GM12878 (cell line): ENCODE measurements at regions not wholly inside any gene's neighbourhood (a gene's known extent, or its start where the extent isn't known, plus 50 kb on each side); places are given as distances from the start of the nearest gene placed in this dataset.

ENCODE experiments used
- ATAC-seq: fragments of 200-7000 bp; cut with Tn5 transposase; 3 replicates; pipeline ENCODE4 v1.9.1; 2020; ENCODE audit warnings: mild to moderate bottlenecking, moderate library complexity
- BruUV-seq: library from RNA; stranded (reverse); fragments of 400-500 nt; replicated peaks from 2 replicates; lab custom pipeline; 2021; lab: Mats Ljungman, UMichigan
- CTCF ChIA-PET: fragments of 300-600 bp; sonication (Branson Sonifier 250); formaldehyde crosslinking; extraction: SDS; loops from one replicate; lab custom pipeline; 2021; ENCODE audit warnings: inconsistent platforms; lab: Yijun Ruan, JAX
- POLR2A ChIA-PET: fragments of 350-600 bp; formaldehyde crosslinking; extraction: SDS; loops from one replicate; lab custom pipeline; 2021; ENCODE audit warnings: inconsistent platforms; lab: Charles Lee
- RAD21 ChIA-PET: fragments of 300-600 bp; sonication (Branson Sonifier 250); formaldehyde crosslinking; loops from one replicate; lab custom pipeline; 2023; ENCODE audit warnings: antibody characterized with exemption; ENCODE audit not compliant: unreplicated experiment; lab: Charles Lee
- SMC1A ChIA-PET: fragments of 300-600 bp; sonication (Branson Sonifier 250); formaldehyde crosslinking; loops from one replicate; lab custom pipeline; 2023; ENCODE audit not compliant: unreplicated experiment, uncharacterized antibody; lab: Charles Lee
- DNase-seq: peaks from one replicate; pipeline ENCODE4 v3.0.0-alpha.2; 2011; ENCODE audit warnings: low read depth, low spot score
- FAIRE-seq: peaks from 3 replicates; lab custom pipeline; 2011; peaks lifted over from hg19 to GRCh38; lab: Jason Lieb, UNC
- H2AFZ ChIP-seq: 2 replicates; pipeline ENCODE4 v1.6.0; 2011; ENCODE audit warnings: low read depth, low read length, control low read depth; ENCODE audit not compliant: control insufficient read depth
- H3K27ac ChIP-seq: 2 replicates; pipeline ENCODE4 v1.5.1; 2011; ENCODE audit warnings: control low read depth; ENCODE audit not compliant: control insufficient read depth, insufficient read depth
- H3K27me3 ChIP-seq, 2 experiments: replicated peaks in 1 of 2; 2 replicates each; pipeline versions ENCODE4 v1.6.0 to v1.6.1; 2011; ENCODE audit warnings: low read length in 1 of 2; ENCODE audit not compliant: control insufficient read depth in 2 of 2, insufficient read depth in 2 of 2
- H3K36me3 ChIP-seq, 2 experiments: 2 replicates each; pipeline ENCODE4 v1.5.1; 2011; ENCODE audit warnings: low read length in 1 of 2; ENCODE audit not compliant: control insufficient read depth in 2 of 2, insufficient read depth in 2 of 2
- H3K4me1 ChIP-seq: 2 replicates; pipeline ENCODE4 v1.6.1; 2011; ENCODE audit warnings: mild to moderate bottlenecking, low read length, moderate library complexity, mixed read lengths; ENCODE audit not compliant: control insufficient read depth, insufficient read depth
- H3K4me2 ChIP-seq: 2 replicates; pipeline ENCODE4 v1.6.0; 2011; ENCODE audit warnings: control low read depth; ENCODE audit not compliant: control insufficient read depth, insufficient read depth
- H3K4me3 ChIP-seq: fragments of 200-600 bp; sonication (generic); 2 replicates; pipeline ENCODE4 v1.5.1; 2016
- H3K79me2 ChIP-seq: 2 replicates; pipeline ENCODE4 v1.6.0; 2011; ENCODE audit warnings: low read length; ENCODE audit not compliant: control insufficient read depth, insufficient read depth
- H3K9ac ChIP-seq: 2 replicates; pipeline ENCODE4 v1.8.0; 2011; ENCODE audit warnings: low read length, control low read depth, mixed read lengths; ENCODE audit not compliant: control insufficient read depth, insufficient read depth
- H3K9me3 ChIP-seq: replicated peaks from 3 replicates; pipeline ENCODE4 v1.5.1; 2011; ENCODE audit warnings: mild to moderate bottlenecking, low read length; ENCODE audit not compliant: control insufficient read depth, insufficient read depth
- H4K20me1 ChIP-seq: 2 replicates; pipeline ENCODE4 v1.6.0; 2011; ENCODE audit not compliant: control insufficient read depth, insufficient read depth
- ASH2L ChIP-seq: fragments of 300-600, 200-600 bp; sonication (generic); IDR thresholded peaks from 2 replicates; pipeline ENCODE4 v1.6.1; 2017; ENCODE audit warnings: low read depth, mild to moderate bottlenecking, borderline replicate concordance
- CREM ChIP-seq: IDR thresholded peaks from 2 replicates; pipeline ENCODE4 v1.6.1; 2014; ENCODE audit warnings: antibody characterized with exemption, low read depth
- JUNB ChIP-seq: IDR thresholded peaks from 2 replicates; pipeline ENCODE4 v1.6.1; 2016; ENCODE audit warnings: antibody characterized with exemption, mild to moderate bottlenecking
- MYB ChIP-seq: fragments of 150-350 bp; IDR thresholded peaks from 2 replicates; pipeline ENCODE4 v1.6.1; 2014; ENCODE audit warnings: mild to moderate bottlenecking, low read depth, low read length, borderline replicate concordance
- NFIC ChIP-seq: IDR thresholded peaks from 2 replicates; pipeline ENCODE4 v1.6.1; 2012; ENCODE audit warnings: low read depth, mild to moderate bottlenecking, inconsistent platforms, low read length, moderate library complexity
- RAD51 ChIP-seq: fragments of 450-650 bp; IDR thresholded peaks from 2 replicates; pipeline ENCODE4 v1.6.1; 2016; ENCODE audit warnings: moderate library complexity, mild to moderate bottlenecking, inconsistent platforms
- SREBF2 ChIP-seq: IDR thresholded peaks from 2 replicates; pipeline ENCODE4 v1.6.1; 2012; ENCODE audit warnings: mild to moderate bottlenecking, low read length
- ZNF24 ChIP-seq: fragments of 450-650 bp; IDR thresholded peaks from 2 replicates; pipeline ENCODE4 v1.6.1; 2017; ENCODE audit warnings: antibody characterized with exemption, mild to moderate bottlenecking
- ZNF384 ChIP-seq: IDR thresholded peaks from 2 replicates; pipeline ENCODE4 v1.6.1; 2012; ENCODE audit warnings: low read depth, mild to moderate bottlenecking, low read length, improper control_type of control experiment, borderline replicate concordance
- WGBS: methylation state at CpG from one replicate; pipeline ENCODE4 v1.1.6; 2016; ENCODE audit warnings: low lambda C conversion rate; ENCODE audit not compliant: insufficient replicate concordance, insufficient coverage; ENCODE audit errors: missing lambda C conversion rate; 5-methylcytosine and 5-hydroxymethylcytosine counted together
- in situ Hi-C: fragments of 300-500 bp; cut with MboI; formaldehyde crosslinking; loops from 9 replicates; pipeline ENCODE4 v1.14.3; 2018; ENCODE audit warnings: mixed read lengths
- intact Hi-C: fragments of 100-400 bp; cut with micrococcal nuclease; formaldehyde crosslinking; loops from one replicate; pipeline ENCODE4 v1.14.2; 2022; ENCODE audit not compliant: unreplicated experiment
- TF ChIP-seq, protein P1 (sequence below): IDR thresholded peaks from 2 replicates; pipeline ENCODE4 v1.6.1; 2011; ENCODE audit warnings: borderline replicate concordance, low read depth, mild to moderate bottlenecking, moderate library complexity, mixed read lengths, low read length; ENCODE audit not compliant: insufficient read depth; ENCODE audit errors: extremely low read length

DNA sequence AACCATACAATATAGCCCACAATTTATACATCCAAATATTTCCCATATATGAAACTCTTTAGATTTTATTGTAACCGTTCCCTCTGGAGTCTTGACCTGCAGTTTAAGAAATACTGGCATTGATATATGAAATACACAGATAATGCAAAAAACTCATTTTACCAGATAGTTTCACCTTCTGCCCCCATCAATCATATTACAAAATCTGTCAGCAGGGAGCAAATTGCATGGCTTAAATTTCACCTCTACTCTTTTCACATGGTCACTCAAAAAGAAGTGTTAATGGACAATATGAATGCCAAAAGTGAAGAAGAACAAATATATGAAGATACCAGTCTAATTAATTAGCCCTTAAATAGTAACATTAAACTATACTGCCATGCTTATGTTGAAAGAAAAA is 57.0 kb upstream of the TMEM106B start:
- Histone ChIP-seq H3K4me2 (no peak overlapping the region), H4K20me1 (no peaks in the 10 kb centered on the region), H3K4me1 (no peaks in the 10 kb centered on the region), H3K4me3 (no peak overlapping the region), H3K27ac (no peak overlapping the region), H3K27me3 (no peaks in the 10 kb centered on the region; a peak in 1 of 4 replicates), H2AFZ (no peak overlapping the region), H3K79me2 (no peaks in the 10 kb centered on the region), H3K36me3 (no peaks in the 10 kb centered on the region), H3K9me3 (no peaks in the 10 kb centered on the region), H3K9ac (no peak overlapping the region)
- DNase-seq (no peak), FAIRE-seq (no peak), ATAC-seq (no peak)
- TF ChIP-seq ASH2L (no peak), ZNF384 (no peak), MYB (no peak), ZNF24 (no peak), NFIC (no peak), JUNB (no peak), CREM (no peak)
- TF ChIP-seq, protein P1, sequence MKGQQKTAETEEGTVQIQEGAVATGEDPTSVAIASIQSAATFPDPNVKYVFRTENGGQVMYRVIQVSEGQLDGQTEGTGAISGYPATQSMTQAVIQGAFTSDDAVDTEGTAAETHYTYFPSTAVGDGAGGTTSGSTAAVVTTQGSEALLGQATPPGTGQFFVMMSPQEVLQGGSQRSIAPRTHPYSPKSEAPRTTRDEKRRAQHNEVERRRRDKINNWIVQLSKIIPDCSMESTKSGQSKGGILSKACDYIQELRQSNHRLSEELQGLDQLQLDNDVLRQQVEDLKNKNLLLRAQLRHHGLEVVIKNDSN: no peak
- POLR2A ChIA-PET: no interaction called here
- intact Hi-C loops: no loop called here
- CTCF ChIA-PET: no interaction called here
- SMC1A ChIA-PET: no interaction called here
- in situ Hi-C loops: no loop called here
- WGBS: 20% methylated on average over 1 of the region's 1 CpG
- RAD21 ChIA-PET: no interaction called here
- no TSS peak for BruUV-seq

DNA sequence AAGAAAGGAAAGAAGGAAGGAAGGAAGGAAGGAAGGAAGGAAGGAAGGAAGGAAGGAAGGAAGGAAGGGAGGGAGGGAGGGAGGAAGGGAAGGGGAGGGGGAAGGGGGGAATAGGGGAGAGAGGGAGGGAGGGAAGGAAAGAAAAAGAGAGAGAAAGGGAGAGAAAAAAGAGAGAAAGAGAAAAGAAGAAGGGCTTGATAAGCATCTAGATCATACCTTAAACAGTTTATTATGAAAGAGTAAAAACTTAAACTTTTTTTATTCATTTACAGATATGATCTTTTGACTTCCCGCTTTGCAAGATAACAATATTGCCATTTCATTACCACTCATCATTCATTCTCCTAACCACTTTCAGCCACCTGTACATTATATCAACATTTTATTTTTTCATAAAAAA is 53.6 kb upstream of the TMEM106B start:
- 76% methylated on average over 1 of the region's 1 CpG for WGBS
- Histone ChIP-seq H3K4me2 (no peak overlapping the region), H3K27me3 (no peaks in the 10 kb centered on the region; a peak in 1 of 4 replicates), H3K9me3 (no peaks in the 10 kb centered on the region), H3K27ac (no peak overlapping the region), H3K4me3 (no peak overlapping the region), H3K4me1 (no peaks in the 10 kb centered on the region)
- ChIA-PET POLR2A (no interaction called here), RAD21 (no interaction called here), CTCF (no interaction called here)
- no peak for FAIRE-seq
- in situ Hi-C loops (no loop called here), intact Hi-C loops (no loop called here)
- BruUV-seq: no TSS peak
- ATAC-seq: no peak
- TF ChIP-seq RAD51 (no peak), SREBF2 (no peak)
- TF ChIP-seq, all 136 proteins: peak for 0
- DNase-seq: no peak
- H3K79me2 ChIP-seq: no peaks in the 10 kb centered on the region
- H4K20me1 ChIP-seq: no peaks in the 10 kb centered on the region
- H3K9ac ChIP-seq: no peak overlapping the region
- no peak overlapping the region for H2AFZ ChIP-seq
- H3K36me3 ChIP-seq: no peaks in the 10 kb centered on the region
- SMC1A ChIA-PET: no interaction called here
